Hematopoietic multipotent progenitor cell treated with erythropoietin and hydrocortisone succinate and interleukin-3 and kit ligand, for 8 days (in vitro differentiated cells): ENCODE measurements at regions not wholly inside any gene's neighbourhood (a gene's known extent, or its start where the extent isn't known, plus 50 kb on each side); places are given as distances from the start of the nearest gene placed in this dataset.

ENCODE experiments used
- DNase-seq: peaks from one replicate; pipeline ENCODE4 v3.0.0-alpha.2; 2015

DNA sequence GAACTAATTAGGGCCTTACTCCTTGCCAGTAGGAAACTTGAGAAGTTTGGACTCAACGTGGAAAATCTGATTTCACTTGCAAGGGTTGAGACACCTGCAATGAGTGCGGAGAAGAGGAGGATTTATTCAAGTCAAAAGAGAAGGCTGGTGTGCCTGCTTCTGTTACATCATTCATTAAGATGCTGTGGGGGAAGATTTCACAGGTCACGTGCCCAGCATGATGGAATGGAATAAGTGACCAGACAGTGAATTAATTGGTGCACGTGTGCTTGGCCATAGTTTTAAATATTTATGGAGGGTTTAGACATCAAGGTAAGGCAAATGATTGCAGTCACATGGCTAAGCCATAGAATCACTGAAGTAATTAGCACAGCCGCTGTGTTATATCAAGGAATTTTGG, 155.0 kb downstream of the C7orf25 start:
- no peak for DNase-seq

DNA sequence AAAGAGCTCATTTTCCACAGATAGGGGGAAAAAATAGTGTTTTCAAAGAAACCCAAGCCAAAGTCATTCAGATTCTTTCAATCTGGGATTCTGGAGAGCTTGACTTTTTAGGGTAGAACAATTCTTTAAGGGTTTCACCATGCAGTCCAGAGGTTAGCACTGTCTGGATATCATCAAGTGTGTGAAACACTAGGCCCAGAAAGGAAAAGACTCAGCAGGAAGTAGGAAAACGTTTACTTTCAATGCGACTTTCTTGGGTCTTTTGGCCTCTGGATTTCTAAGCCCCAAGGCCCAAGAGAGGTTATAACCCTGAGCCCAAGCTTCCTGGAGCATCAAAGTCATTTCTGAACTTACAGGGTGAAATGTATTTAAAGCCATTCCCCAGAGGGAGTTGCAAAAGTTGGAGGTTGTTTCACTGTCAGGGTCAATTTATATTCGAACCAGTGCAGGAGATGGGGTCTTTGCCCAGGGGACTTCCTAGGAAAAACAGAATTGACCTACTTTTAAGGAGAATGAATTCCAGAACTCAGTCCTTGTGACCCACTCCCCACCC, 158.0 kb downstream of the C7orf25 start:
- no peak for DNase-seq

DNA sequence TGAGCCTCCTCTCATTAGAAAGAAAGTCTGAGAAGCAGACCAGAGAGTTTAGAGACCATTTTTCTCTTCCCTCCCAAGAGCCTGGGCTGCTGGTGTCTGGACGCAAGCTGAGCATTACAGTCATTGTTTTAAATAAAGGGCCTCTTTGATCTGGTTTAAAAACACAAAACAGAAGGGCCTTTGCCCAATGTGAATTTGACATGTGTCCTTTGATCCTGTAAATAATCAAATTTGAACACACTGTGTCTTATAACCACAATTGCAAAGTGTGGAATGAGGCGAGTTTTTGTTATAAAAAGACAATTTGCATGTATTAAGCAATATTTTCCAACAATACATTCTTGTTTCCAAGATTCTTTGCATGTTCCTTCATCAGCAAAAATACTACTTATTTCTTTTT, 158.5 kb downstream of the C7orf25 start:
- no peak for DNase-seq

DNA sequence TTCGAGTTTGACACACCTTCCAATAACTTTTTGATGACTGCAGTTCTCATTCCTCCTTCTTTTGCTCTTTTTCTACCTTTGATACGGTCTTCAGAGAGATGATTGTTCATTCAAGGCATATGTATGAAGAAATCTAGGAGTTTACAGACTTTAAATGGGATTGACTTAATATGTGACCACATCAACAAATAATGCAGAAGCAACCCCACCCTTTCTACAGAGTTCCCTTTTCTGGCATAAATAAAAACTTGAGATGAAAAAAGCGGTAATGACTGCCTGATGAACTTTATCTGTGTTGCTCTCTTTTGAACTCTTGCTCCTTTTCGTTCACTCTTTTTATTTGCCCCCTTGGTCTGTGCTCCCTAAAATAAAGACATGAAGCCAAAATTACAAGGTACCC, 161.7 kb downstream of the C7orf25 start:
- DNase-seq = no peak

DNA sequence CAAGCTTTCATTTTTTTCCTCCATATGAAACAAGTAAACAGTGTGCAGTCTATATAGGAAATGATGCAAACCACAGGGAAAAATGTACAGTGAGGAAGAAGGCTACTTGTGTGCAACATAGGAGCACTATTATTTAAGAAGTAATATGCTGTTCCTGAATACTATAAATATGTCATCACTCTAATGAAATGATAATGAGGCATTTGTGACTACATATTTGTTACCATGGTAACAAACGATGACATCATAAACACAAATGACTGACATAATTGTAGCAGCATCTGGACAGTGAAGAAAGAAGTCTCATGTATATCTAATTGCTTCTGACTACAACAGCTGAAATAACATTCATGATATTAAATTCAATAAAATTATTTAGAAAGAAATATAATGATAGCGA, 164.8 kb downstream of the C7orf25 start:
- no peak for DNase-seq

DNA sequence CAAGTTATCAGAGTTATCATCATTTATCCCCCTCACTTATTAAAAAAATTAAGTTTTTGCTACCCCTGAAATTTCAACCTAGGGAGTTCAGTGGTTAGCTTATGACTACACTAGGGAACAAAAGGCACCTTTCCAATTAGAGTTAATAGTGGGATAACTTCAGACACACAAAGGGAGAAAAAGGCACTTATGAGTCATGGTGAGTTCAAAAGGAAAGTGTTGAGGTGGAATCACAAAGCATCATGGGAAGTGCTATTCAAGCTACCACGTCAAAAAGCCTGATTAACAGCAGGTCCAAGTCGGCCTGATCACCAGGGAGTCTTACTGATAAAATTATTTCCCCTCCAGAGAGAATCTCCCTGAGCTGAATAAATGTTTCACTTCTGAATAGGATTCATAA, 165.7 kb downstream of the C7orf25 start:
- no peak for DNase-seq

DNA sequence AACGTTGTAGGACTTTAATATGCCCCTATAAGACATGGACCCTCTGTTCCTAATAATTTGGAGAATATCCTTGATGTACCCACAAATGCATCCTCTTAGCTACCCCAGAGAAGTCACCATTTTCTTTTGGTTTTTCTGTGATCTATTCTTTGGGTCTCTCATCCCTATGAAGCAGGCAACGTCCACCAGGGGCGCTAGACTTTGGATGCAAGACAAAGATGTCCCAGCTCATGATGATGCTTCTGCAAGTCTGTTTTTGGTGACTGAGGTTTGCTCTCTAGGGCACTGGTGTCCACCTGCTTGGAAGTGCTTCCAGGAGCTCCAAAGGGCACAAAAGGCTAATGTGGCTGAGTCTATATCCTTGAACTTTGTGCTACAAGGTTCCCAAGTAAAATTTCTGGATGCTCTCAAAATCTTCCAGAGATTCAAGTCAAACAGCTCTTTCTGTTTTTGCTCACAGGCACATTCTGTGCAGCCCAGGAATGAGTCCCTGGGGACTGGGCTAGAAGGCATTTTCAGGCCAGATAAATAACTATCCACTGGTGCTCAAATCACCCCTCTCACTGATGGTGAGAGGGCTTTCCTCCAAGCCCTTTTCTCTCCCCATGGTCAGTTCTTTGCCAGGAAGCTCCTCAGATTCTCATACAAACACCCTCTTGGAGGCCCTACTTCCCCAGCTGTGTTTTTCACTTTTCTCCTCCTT, 166.4 kb downstream of the C7orf25 start:
- DNase-seq = peak; percentile 33

DNA sequence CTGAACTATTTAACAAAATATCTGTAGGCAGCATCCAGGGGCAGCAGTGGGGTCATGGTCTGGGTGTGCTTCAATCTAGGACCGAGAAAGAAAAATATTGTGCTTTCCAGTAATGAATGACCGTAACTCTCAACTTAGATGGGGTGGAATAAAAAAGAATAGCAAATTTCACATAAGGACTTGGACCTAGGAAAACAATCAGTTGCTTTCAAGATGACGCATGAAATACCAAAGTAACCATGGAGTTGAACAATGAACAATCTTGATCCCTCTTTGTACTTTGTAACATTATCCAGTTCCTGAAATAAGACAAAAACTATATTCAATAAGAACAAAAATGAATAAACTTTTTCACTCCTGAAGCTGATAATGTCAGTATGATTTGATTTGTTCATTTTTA, 167.1 kb downstream of the C7orf25 start:
- no peak for DNase-seq

DNA sequence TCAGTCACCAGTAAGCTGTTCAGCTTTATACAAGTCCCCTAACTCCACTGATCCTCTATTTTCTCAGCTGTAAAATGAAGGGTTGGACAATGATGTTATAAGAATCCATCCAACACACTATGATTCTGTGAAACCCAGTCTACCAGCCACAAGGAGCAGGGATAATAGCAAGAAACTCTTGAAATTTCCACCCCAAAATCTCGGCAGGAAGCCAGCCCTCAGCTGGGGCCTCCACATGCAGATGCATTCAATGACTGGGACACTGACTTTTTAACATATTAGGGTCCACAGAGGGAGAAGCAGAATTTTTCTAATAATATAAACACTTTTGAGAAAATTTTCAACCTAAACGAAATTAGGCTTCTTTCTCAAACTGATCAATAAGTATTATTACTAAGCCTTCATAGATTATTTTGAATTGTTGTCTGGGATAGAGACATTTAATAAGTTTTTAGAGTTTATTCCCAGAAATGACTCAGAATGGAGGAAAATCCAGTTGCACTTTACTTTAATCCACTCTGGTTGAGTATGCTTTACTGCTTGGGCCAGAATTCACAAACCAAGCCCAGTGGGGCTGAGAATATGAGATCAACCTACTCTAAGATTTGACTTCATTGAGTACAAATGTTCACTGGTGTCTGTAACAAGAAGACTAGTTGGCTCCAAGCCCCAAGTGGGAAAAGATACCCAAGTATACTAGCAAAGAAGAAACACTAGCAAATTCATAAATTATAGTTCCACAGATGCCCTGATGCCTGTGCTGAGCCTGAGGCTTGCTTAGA, 168.6 kb downstream of the C7orf25 start:
- DNase-seq = no peak

DNA sequence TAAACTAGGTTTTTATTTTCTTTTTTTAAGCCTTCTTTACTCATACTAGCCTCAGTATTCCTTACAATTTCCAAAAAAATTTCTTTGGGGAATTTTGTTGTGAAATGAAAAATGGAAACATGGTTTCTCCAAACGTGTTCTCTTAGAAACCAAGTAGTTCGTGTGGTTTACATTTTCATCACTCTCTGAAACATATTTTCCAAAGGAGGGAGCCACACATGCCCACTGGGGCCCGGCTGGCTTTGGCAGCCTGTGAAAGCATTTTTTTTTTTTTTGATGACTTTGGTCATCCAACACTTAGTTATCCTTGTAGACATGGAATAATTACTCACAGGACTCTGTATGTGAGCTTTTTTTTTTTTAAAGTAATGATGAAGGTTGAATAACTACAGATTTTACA, 169.6 kb downstream of the C7orf25 start:
- DNase-seq = no peak

DNA sequence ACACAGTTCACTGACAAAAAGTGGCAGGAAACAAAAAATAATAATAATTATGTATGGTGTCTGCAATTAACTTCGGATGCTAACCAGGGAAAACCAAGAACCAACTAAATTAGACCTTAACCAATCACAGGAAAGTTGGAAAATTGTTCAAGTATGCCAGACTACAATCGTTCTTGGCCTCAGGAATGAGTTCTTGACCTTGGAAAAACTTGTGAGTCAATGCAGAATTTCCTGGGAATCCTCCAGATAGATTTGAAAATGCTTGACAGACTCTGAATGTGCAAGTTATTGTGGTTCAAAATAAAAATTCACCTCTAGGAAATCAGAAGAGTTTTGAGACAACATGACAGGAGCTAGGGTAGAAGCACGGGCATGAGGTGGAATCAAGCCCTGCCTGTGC, 171.5 kb downstream of the C7orf25 start:
- DNase-seq = no peak

DNA sequence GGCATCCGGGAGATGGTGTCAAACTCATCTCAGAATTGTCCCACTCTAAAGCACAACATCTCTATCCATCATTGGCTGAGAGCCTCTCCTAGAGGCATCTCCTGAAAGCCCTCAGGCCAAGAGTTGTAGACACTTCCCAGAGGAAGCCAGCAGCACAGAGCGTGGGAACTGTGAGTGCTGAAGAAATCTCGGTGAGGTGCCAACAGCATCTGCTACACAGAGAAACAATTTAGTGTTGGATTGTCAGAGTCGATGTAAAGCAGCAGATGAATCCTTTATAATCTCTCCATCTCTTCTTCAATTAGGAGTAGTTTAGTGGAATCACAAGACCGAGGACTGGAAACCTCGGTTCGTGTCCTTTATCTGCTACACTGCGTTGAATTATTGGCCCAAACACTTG, 172.2 kb downstream of the C7orf25 start:
- DNase-seq = no peak

DNA sequence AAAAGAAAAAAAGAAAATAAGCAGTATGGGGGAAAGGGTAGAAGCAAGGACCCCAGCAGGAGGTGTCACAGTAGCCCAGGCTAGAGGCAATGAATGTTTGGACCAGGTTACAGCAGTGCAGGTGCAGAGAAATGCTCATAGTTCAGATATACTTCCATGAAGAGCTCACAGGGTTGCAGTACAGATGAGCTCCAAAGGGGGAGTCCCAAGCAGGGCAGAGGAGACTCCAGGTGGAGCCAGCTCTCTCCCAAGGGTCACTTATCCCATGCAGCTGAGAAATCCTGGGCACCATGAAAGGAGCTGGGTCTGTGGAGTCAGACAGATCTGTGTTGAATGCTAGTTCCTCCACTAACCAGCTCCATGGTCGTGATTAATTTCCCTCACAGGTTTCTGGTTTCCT, 174.9 kb downstream of the C7orf25 start:
- DNase-seq = no peak

DNA sequence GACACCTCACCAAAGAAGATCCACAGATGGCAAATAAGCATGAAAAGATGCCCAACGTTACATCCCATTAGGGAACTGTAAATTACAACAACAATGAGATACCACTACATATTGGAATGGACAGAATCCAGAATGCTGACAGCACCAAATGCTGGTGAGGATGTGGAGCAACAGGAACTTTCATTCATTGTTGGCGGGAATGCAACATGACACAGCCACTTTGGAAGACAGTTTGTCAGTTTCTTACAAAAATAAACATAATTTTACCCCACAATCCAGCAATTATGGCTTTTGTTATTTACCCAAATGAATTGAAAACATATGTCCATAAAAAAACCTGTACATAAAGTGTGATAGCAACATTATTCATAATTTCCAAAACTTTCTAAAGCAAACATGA, 176.8 kb downstream of the C7orf25 start:
- no peak for DNase-seq

DNA sequence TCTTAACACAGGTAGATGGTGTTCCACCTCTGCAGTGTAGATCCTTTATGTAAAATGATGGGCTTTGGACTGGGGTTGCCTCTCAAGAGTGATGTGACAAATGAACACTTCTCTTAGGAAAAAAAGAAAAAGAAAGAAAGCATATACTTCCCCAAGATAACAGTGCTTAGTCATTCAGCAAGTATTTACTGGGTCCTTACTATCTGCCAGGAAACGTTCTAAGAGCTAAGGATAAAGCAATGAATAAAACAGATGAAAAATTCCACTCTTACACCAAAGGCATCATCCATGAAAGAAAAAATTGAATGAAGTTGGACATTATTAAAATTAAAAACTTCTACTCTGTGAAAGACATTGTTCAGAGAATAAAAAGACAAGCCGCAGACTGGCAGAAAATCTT, 177.3 kb downstream of the C7orf25 start:
- DNase-seq = no peak

DNA sequence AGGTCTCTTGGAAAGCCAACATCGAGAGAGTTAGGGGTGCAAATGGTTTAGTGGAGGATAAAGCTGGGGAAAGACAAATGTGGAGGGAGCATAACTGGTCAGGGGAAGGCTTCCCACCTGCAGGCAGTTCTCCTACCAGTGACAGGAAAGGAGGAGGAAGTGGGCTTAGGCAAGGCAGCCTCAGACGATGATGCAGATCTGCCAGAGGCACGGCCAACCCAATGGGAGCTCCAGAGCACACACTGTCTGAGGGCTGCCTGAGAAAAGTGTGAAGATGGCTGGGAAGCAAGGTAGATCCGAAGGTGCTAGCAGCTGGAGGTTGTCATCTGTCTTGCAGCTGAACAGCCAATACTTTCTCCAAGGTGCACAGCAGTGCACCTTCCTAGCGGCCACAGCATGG, 178.8 kb downstream of the C7orf25 start:
- DNase-seq = no peak

DNA sequence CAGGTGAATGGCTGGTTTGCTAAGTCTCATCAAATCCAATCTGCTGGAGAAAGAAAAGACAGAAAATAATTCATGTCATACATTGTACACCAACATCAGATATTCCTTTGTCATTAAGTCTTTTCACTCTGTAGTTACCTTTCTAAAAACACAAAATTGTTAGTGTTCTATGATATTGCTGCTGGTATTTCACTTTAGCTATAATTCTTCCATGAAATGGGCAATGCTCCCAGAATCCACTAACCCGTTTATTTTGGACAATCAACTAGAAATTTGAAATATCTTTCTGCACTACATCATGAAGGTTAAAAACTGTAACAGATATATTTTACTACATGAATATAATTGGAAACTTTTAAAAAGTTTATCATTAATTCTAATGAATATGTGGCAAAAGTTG, 181.3 kb downstream of the C7orf25 start:
- DNase-seq = no peak

DNA sequence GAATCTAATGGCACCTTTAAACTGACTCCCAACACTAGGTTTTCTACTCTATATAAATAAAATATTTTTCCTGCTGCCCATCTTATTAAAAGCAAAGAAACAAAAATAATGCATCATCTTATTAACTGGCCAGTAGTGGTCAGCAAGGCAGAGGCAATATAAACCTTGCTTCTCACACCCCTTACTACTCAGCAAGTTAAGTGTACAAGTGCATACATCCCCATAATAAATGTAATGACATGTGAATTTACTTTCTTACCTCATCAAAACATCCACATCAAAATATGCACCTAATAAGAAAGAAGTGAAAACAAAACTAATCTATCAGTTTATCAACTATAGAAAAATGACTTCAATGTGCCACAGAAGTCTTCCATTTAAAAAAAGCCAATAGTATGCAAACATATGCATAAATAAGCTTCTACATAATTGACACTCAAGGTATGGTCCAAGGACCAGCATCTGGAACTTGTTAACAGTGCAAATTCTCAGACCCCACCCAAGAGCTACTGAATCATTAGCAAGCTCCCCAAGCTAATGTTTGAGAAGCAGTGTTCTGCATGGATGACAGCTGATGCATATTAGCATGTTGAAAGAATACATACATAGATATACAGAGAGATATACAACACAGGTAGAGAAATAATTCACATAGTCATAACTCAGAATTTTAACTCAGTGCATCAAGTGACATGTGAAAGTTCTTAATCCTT, 182.7 kb downstream of the C7orf25 start:
- DNase-seq = no peak

DNA sequence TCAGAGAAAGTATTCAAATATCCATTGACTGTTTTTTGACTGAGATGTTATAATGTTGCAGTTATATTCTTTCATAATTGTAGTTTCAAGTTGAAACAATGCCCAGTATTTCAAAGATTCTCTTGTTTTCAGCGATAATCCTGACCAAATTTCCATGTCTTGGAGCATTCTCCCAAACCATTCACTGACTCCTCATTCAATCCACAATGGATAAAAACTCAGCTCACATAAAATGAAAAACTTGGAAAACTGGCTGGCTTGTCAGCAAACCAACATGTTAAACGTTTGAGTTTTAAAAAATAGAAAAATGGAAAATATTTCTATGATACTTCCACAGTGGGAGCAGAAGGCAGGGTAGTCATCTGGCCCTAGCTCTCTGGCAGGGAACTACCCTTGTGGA, 184.4 kb downstream of the C7orf25 start:
- no peak for DNase-seq

DNA sequence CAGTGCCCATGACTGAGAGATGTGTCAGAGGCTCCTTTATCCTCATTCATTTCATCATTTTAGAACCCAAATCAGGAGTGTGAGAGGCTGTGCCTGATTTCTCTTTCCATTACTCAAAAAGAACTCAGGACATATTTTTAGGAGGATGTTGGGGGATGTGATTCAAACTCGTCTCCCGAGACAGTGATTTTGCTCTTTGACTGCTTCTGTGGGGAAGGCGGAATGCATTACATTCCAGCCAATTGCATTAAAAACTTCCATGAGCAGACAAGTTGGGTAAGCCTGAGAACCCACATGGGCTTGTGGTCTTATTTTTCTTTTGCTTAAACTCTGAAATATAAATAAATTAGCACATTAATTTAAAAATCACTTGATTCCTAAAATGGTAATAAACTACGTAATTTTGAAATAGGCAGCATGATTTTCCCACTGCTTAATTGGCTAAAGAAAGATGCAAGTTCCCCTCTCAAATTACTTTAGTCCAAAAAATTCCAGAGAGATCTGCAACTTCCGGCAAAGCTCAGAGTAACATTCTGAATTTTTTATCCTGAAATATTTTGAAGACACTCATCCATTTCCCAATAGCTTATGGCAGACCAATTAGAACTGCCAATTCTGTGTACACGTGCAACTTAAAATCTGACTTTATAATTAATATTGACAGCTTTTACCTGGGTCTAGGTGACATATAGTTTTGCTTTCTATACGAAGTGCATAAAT, 185.6 kb downstream of the C7orf25 start:
- DNase-seq = no peak

DNA sequence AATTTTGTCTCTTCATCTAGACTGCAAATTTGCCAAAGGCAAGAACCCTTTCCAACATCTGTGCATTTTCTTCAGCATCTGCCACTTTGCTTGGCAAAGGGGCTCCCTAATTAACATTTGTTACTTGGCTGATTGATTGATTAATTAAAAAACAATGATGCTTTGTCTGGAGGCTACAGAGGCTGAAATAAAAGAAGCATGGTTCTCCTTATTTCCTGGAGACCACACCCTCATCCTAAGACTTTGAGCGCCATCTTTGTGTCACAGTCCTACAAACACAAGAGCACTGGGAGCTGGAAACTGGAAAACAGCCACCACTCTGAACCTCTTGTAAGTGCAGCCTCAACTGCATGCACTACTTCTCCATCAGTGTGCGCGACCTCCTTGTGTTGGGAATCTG, 189.2 kb downstream of the C7orf25 start:
- no peak for DNase-seq

DNA sequence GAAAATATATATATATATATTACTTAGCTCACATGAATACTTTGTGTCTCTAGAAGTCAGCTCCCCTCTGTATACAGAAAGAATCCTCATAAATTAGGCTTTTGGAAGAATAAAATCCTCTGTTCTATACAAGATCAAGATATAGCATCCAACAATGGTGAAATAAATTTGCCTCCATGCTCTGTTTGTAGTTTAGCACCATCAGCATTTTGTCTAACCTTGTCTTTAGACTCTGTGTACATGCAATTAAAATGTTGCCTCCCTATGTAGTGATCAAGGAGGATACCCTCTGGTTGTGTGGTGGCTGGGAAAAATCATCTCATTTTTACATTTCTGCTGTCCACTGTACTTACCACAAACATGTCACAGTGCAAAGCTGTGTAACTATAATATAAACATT, 189.7 kb downstream of the C7orf25 start:
- DNase-seq = no peak
